ENCODE measurements at regions not wholly inside any gene's neighbourhood (a gene's known extent, or its start where the extent isn't known, plus 50 kb on each side); places are given as distances from the start of the nearest gene placed in this dataset.
"Not testable (repeated sequence)": the region's sequence is repeated elsewhere in the genome, so short reads cannot be mapped to it uniquely, and the experiment has no call there.

- DNase-seq = no peak
Measured at GRCh38 chr14:101251812-101252442, 309.4 kb upstream of the DIO3 start.

DNA sequence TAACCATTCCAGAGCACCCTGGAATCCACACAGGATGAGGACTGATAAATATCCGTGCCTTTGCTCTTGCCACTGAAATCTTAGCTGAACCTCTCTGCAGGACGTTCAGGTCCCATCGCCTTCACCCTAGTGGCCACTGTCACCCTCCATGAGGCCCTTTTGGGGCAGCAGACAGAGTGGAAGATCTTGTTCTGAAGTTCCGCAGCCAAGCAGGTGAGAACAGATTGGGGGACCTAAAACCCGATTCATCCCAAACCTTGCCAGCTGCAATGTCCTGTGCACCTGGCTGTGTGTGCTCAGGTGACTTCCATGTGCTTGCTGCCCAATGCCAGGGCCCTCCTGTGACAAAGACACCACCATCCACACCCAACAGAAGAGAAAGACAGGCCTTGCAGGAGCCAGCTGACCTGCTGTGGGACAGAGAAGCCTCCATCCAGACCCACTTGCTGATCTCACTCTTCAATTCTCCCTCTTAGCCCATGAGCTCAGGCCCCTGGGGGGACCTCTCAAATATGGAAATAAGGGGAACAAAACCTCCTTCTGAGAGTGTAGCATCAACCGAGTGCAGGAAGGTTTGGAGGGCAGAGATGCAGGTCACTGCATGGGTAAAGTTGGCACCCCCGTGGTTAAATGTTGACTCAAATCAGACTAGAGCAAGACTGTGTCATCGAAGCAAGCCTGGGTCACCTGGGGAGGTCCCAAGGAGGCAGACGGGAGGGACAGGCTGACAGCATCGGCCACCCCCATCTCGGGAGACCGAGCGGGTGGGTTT lies 308.7 kb upstream of the DIO3 start:
- no peak for DNase-seq

DNA sequence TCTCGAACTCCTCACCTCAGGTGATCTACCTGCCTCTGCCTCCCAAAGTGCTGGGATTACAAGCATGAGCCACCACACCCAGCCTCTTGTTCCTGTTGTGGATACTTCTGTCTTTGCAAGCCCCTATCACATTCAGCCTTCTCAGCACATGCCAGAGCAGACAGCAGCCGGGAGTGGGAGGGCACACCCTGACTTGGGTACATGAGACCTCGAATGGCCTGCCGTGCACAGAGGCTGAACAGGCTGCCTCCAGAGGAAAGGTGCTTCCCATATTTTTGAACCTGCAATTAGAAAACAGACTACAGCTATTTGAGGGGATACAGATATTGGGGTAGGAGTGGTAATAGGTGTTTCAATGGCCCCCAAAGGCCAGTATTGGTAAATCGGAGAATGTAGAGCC lies 307.3 kb upstream of the DIO3 start:
- no peak for DNase-seq

GRCh38 chr14:101254805-101255764 lies 306.2 kb upstream of the DIO3 start:
- no peak for DNase-seq

GRCh38 chr14:101255765-101256125 lies 305.6 kb upstream of the DIO3 start:
- DNase-seq = no peak

GRCh38 chr14:101256266-101256665 lies 305.0 kb upstream of the DIO3 start:
- no peak for DNase-seq

DNA sequence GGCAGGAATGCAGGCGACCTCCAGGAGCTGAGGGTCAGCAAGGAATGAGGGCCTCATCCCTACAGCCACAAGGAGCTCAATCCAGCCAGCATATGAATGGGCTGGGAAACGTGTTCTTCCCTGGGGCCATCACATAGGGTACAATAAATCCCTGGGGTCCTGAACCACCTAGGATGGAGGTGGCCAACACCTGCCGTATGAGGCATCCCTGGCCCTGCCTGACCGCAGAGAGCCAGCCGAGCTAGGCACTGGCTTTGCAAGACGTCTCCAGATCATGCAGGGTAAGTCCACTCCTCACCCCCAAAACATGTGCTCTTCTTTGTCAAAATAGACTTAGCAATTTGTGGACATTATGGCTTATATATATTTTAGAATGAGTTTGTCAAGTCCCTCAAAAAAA lies 303.7 kb upstream of the DIO3 start:
- no peak for DNase-seq

DNA sequence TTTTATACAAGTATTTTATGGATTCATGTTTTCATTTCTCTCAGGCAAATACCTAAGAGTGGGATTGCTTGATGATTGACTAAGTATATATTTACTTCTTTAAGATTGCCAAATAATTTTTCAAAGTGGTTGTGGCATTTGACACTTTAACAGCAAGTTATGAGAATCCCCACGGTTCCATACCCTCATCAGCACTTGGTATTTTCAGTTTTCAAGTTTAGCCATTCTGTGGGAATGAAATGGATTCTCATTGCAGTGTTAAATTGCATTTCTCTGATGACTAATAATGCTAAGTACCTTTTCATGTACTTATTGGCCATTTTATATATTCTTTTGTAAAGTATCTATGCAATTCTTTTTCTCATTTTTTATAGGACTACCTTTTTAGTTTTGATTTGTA lies 301.5 kb upstream of the DIO3 start:
- DNase-seq = no peak

DNA sequence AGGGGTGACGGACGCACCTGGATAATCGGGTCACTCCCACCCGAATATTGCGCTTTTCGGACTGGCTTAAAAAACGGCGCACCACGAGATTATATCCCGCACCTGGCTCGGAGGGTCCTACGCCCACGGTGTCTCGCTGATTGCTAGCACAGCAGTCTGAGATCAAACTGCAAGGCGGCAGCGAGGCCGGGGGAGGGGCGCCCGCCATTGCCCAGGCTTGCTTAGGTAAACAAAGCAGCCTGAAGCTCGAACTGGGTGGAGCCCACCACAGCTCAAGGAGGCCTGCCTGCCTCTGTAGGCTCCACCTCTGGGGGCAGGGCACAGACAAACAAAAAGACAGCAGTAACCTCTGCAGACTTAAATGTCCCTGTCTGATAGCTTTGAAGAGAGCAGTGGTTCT lies 294.9 kb upstream of the DIO3 start:
- not testable (repeated sequence) for DNase-seq

GRCh38 chr14:101273091-101273490 lies 288.2 kb upstream of the DIO3 start:
- DNase-seq = no peak

GRCh38 chr14:101276309-101277091 lies 284.8 kb upstream of the DIO3 start:
- no peak for DNase-seq

DNA sequence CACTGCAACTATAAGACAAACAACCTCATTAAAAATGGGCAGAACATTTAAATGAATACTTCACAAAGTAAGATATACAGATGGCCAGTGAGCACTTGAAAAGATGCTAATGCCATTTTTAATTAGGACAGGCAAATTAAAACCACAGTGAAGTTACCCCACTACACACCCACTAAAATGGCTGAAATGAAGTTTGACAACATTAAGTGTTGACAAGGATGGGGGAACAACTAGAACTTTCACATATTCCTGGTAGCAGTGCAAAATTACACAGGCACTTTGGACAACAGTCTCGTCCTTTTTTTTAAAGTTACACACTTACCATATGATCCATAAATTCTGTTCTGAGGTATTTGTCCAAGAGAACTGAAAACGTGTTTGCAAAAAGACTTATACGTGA lies 278.9 kb upstream of the DIO3 start:
- DNase-seq = no peak

- no peak for DNase-seq
Measured at GRCh38 chr14:101284711-101285110, 276.6 kb upstream of the DIO3 start.

DNA sequence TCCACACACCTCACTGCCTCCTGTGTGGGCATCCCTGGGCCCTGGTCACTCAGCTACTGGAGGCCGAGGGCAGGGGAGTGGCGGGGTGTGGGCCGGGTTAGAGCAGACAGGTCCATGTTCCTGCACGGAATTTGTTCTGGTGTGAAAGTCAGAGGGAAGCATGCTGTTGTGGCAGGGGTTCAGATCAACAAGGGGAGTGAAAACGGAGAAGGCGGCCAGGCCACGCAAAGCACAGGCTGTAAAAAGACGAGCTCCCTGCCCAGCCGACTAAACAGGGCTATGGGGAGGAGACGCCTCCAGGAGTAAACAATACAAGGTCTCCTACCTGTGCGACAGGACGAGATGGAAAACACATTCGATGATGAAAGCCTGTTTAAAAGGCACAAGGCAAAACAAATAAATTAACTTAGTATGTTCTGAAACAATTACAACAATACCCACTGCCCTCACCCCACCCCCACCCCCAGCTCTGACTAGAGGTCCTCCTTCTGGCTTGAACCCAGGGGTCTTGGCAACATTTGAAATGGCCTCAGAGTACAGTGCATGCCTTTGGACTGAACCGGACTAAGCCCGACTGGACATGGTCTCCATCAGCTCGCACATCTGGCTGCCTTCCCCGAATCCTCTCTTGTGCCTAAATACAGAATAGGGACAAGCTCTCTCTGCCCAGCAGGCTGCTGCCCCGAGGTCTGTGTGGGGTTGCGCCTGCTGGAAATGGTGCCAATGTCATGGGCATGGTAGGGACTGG lies 274.9 kb upstream of the DIO3 start:
- DNase-seq = no peak

DNA sequence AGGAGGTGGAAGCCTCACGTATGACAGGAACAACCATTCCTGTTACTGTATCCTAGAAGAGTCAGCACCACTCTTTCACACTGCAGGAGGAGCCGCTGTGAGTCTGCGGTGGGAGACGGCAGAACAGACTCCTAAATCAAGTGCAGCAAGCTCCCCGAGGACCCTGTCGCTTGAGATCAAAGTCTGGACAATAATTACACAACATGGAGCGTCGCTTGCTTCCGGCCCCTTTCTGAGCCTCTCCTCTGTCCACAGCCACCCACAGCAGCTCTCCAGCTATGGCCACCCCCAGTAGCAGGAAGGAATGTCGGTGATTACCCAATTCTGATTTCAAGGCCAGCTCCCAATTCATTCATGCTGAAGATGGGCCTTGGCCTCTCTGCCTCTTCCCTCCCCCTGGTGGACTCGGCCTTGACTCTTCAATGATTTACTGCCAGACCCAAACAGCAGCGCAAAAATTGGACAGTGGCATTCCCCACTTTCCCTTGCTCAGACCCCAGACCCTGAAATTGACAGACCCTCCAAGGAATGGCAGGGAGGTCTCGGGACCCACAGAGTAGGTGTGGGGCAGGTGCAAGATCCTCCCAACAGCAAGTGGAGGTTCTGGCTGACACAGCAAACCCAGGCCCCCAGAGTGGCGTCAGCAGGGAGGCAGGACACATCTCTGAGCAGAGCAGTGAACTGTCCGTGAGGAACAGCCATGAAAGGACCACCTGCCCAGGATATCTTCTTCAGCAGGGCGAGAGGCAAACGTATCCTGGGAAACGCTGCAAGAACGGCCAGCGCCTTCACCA lies 272.7 kb upstream of the DIO3 start:
- no peak for DNase-seq

DNA sequence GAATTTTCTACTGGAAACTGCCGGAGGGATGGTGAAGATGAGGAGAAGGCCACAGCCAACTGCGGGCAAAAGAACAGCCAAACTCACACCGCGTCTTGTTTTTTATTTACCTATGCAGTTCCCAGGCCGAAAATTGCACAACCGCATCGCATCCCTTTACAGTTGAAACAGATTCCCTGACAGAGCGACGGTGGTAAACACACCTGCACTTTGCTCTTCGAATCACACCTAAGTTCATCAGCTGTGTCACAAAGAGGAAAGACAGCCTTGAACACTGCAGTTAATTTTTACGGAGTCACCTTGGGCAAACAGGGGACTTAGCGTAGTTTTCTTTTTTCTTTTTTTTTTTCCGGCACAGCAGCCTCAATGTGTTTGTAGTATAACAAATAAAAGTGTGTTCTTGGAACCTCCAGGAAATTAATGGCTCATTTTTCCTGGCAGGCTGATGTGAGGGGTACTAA lies 272.0 kb upstream of the DIO3 start:
- DNase-seq = no peak

GRCh38 chr14:101289911-101290310 lies 271.4 kb upstream of the DIO3 start:
- DNase-seq = no peak

- DNase-seq = no peak
Measured at GRCh38 chr14:101290611-101291010, 270.7 kb upstream of the DIO3 start.

DNA sequence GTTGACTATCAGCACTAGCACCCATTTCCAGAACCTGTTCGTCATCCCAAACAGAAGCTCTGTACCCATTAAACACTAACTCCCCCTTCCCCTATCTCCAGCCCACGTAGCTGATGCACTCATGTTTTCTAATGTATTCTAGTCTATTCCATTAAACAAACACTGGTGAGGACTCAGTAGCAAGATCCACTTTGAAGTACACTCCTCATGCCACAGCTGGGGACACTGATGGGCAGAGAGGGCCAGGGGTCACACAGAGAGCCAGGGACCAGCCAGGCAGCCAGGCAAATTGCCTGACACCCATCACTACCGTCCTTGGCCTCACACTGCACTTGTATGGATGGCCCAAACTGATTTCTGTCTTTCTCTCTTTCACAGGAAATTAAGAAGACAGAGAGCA lies 269.9 kb upstream of the DIO3 start:
- no peak for DNase-seq

GRCh38 chr14:101292448-101292847 lies 268.8 kb upstream of the DIO3 start:
- no peak for DNase-seq

DNA sequence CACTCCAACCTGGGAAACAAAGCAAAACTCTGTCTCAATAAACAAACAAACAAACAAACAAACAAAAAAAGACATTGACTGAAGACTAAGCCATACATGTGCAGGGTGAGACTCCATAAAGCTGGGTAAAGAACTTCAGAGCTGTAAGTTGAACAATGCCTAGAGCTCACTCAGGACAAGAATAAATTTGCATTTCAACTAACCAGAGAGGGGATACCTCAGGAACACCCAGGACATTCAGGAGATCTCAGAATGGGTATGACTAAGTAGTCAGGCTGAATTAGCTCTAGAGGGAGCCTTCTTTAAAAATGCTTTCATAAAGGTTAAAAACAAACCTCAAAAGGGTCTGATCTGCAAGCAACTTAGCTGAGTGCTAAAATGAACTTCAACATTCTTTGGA lies 267.7 kb upstream of the DIO3 start:
- DNase-seq = no peak

All from Kasumi-1 (cell line).